ENCODE measurements at regions not wholly inside any gene's neighbourhood (a gene's known extent, or its start where the extent isn't known, plus 50 kb on each side); places are given as distances from the start of the nearest gene placed in this dataset.
A peak's percentile ranks its signal among the peaks of the same experiment; 100 is the strongest.

GRCh38 chr6:130697271-130697994, 129.8 kb upstream of the SMLR1 start:
- intact Hi-C loops (cut with micrococcal nuclease; ENCODE audit: unreplicated experiment): no loop called here
- no peaks in the 10 kb centered on the region; the same call in 1 of the 2 replicates for H3K27me3 ChIP-seq (ENCODE audit: control insufficient read depth, insufficient read depth, low read length)
- no peaks in the 10 kb centered on the region for H3K36me3 ChIP-seq (ENCODE audit: control insufficient read depth, insufficient read depth, low read length)
- in situ Hi-C loops (cut with HindIII; ENCODE audit: low pct_unique_long_range_greater_than_20kb, low sequenced_read_pairs): no loop called here
- no peaks in the 10 kb centered on the region for H3K9me3 ChIP-seq (ENCODE audit: control insufficient read depth, insufficient read depth, low read depth, low read length)
- CTCF ChIA-PET: interaction anchor here (0.7 kb wide), 1 partner anchor 369 kb away, joined by 3 read pairs; no protein-coding TSS in a partner anchor
- POLR2A ChIA-PET: no interaction called here
- H3K4me1 ChIP-seq (ENCODE audit: control insufficient read depth, insufficient read depth, low read length): no peaks in the 10 kb centered on the region; the same call in 1 of the 2 replicates
- H3K27ac ChIP-seq (ENCODE audit: low read length): no peak overlapping the region
- BruUV-seq (replicated peaks): no TSS peak
- DNase-seq (ENCODE audit: low read depth, low spot score) (no peak), ATAC-seq (no peak)
- no peak overlapping the region for H3K4me3 ChIP-seq (ENCODE audit: low read depth in 2 of 2, low read length in 2 of 2)
- TF ChIP-seq POLR2AphosphoS5 (IDR thresholded peaks at IDR 0.05; ENCODE audit: low read depth, low read length): no peak
- no peak for TF ChIP-seq SIN3A (IDR thresholded peaks at IDR 0.05; ENCODE audit: borderline replicate concordance, insufficient read depth, low read depth, low read length)
- no peak for TF ChIP-seq TCF7L2 (IDR thresholded peaks at IDR 0.05; ENCODE audit: low read depth, low read length)
- no peak for TF ChIP-seq CTCF (IDR thresholded peaks at IDR 0.05)
- TF ChIP-seq REST (IDR thresholded peaks at IDR 0.05; ENCODE audit: insufficient read depth in 1 of 2, low read depth in 2 of 2, low read length in 1 of 2): no peak

- H3K36me3 ChIP-seq (ENCODE audit: control insufficient read depth, insufficient read depth, low read length): no peaks in the 10 kb centered on the region
- peak; percentile 10 for DNase-seq (ENCODE audit: low read depth, low spot score)
- no peaks in the 10 kb centered on the region; the same call in 1 of the 2 replicates for H3K4me1 ChIP-seq (ENCODE audit: control insufficient read depth, insufficient read depth, low read length)
- no TSS peak for BruUV-seq (replicated peaks)
- H3K4me3 ChIP-seq (ENCODE audit: low read depth in 2 of 2, low read length in 2 of 2): no peak overlapping the region
- peak; percentile 90 for ATAC-seq
- no peaks in the 10 kb centered on the region; the same call in 1 of the 2 replicates for H3K27me3 ChIP-seq (ENCODE audit: control insufficient read depth, insufficient read depth, low read length)
- TF ChIP-seq CTCF (IDR thresholded peaks at IDR 0.05) (peak; percentile 80), REST (IDR thresholded peaks at IDR 0.05; ENCODE audit: insufficient read depth in 1 of 2, low read depth in 2 of 2, low read length in 1 of 2) (no peak)
- intact Hi-C loops (cut with micrococcal nuclease; ENCODE audit: unreplicated experiment): loop anchor here (1.0 kb wide), 1 partner anchor 376 kb away; no protein-coding TSS in a partner anchor
- H3K27ac ChIP-seq (ENCODE audit: low read length): no peak overlapping the region
- no peaks in the 10 kb centered on the region for H3K9me3 ChIP-seq (ENCODE audit: control insufficient read depth, insufficient read depth, low read depth, low read length)
- in situ Hi-C loops (cut with HindIII; ENCODE audit: low pct_unique_long_range_greater_than_20kb, low sequenced_read_pairs): no loop called here
- POLR2A ChIA-PET: no interaction called here
- CTCF ChIA-PET: interaction anchor here (0.6 to 0.7 kb wide), 3 partner anchors 97 to 369 kb away, joined by 3 read pairs; no protein-coding TSS in a partner anchor
Measured at GRCh38 chr6:130697995-130698535, 129.1 kb upstream of the SMLR1 start.
